Activated T-cell treated with anti-CD3 and anti-CD28 coated beads, Interleukin-2, amount 50 U/mL, for 4 hours (primary cell): ENCODE measurements at regions not wholly inside any gene's neighbourhood (a gene's known extent, or its start where the extent isn't known, plus 50 kb on each side); places are given as distances from the start of the nearest gene placed in this dataset.
A peak's percentile ranks its signal among the peaks of the same experiment; 100 is the strongest.

ENCODE experiments used
- ATAC-seq, 2 donors: fragments of 200-7000 bp; cut with Tn5 transposase; one replicate each; pipeline ENCODE4 v1.10.0; 2021
- DNase-seq: peaks from one replicate; pipeline ENCODE4 v3.0.0-alpha.2; 2020
- H3K27me3 Mint-ChIP-seq: one replicate; pipeline ENCODE4 v1.8.0; 2021; ENCODE audit warnings: low read depth, mixed read lengths
- H3K36me3 Mint-ChIP-seq: one replicate; pipeline ENCODE4 v1.8.0; 2022; ENCODE audit warnings: mixed read lengths; ENCODE audit not compliant: insufficient read depth
- H3K4me1 Mint-ChIP-seq: one replicate; pipeline ENCODE4 v1.8.0; 2021; ENCODE audit warnings: low read depth, mixed read lengths
- H3K4me3 Mint-ChIP-seq: one replicate; pipeline ENCODE4 v1.8.0; 2021; ENCODE audit warnings: mild to moderate bottlenecking, moderate library complexity, mixed read lengths
- H3K9me3 Mint-ChIP-seq: one replicate; pipeline ENCODE4 v1.8.0; 2021; ENCODE audit warnings: mixed read lengths

- H3K4me1 Mint-ChIP-seq = peaks cover 51% of the 10 kb centered on the region
Observed at GRCh38 chr6:90384720-90385119, 88.1 kb upstream of the BACH2 start.

DNA sequence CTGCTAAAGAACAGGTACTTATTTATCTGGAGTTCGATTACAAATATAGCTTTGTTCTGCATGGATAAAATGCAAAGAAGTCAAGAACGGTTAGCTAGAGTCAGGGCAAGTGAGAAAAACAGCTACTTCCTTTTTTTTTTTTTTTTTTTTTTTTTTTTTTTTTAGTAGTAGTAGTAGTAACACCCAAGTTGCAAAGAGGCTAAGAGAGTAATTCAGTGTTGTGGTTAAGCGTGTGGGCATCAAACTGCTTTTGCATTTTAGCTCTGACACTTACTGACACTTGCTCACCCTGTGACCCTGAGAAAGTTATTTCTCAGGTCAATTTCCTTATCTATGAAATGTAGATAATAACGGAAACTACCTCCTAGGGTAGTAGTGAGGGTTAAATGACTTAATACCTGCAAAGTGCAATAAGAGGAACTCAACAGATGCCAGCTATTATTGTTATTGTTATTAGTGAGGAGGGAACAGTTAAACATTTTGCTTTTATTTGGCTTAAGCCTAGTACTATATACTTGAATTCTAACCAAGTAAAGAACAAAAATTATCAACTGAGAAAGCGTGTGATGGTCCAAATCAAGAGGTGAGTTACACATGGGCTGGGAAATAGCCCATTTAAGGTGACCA is 86.7 kb upstream of the BACH2 start:
- no peak overlapping the region for H3K4me3 Mint-ChIP-seq
- no peak for DNase-seq
- H3K4me1 Mint-ChIP-seq = peaks cover 42% of the 10 kb centered on the region
- no peaks in the 10 kb centered on the region for H3K36me3 Mint-ChIP-seq
- no peaks in the 10 kb centered on the region for H3K9me3 Mint-ChIP-seq
- H3K27me3 Mint-ChIP-seq = peaks cover 2% of the 10 kb centered on the region
- peak; percentile 92 to 95 for ATAC-seq

More at GRCh38 chr6:90384720-90385119, 88.1 kb upstream of the BACH2 start:
- Mint-ChIP-seq H3K36me3 (no peaks in the 10 kb centered on the region), H3K27me3 (peaks cover 2% of the 10 kb centered on the region), H3K4me3 (no peak overlapping the region), H3K9me3 (no peaks in the 10 kb centered on the region)
- ATAC-seq (no peak), DNase-seq (no peak)

DNA sequence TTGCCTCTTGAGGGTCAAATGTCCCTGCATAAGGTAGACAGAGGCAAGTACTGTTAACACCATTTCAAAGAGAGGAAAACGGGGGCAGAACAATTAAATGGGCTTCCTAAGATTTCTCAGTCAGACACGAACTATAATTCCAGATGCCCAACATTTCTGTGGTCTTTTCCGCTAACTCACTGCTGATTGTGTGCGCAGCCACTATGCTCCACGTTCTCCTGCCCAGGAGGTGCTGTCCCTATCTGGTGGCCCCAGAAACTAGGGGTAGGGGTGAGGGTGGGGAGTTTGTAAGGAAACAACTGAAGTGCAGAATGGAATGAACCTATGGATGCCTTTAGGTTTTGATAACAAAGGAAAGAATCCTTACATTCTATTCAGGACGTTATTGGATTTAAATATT is 86.1 kb upstream of the BACH2 start:
- Mint-ChIP-seq H3K9me3 (no peaks in the 10 kb centered on the region), H3K4me1 (peaks cover 39% of the 10 kb centered on the region), H3K4me3 (no peak overlapping the region), H3K27me3 (peaks cover 2% of the 10 kb centered on the region), H3K36me3 (no peaks in the 10 kb centered on the region)
- no peak for ATAC-seq
- DNase-seq = no peak

- no peaks in the 10 kb centered on the region for H3K36me3 Mint-ChIP-seq
- no peak overlapping the region for H3K4me3 Mint-ChIP-seq
- DNase-seq (no peak), ATAC-seq (no peak)
- H3K27me3 Mint-ChIP-seq = no peaks in the 10 kb centered on the region
- H3K9me3 Mint-ChIP-seq = no peaks in the 10 kb centered on the region
- peaks cover 4% of the 10 kb centered on the region for H3K4me1 Mint-ChIP-seq
Observed at GRCh38 chr6:90375681-90376439, 79.2 kb upstream of the BACH2 start.

DNA sequence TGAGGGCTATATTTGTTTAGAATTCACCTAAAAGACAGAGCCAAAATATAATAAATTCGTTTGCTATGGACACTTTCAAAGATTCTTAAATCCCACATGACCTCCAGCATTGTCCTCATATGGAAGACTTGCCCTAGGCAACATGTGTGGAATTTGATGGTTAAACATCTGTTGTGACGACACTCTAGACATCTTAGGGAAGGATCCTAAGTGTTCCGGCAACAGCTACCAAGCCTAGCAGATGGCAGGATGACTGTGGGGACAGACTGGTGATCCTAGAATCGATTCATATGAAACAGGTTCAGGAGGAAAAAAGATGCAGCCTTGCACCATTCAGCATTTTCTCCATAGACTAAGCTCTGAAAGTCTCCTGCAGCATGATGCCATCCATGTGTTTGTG is 77.6 kb upstream of the BACH2 start:
- ATAC-seq (no peak), DNase-seq (no peak)
- H3K4me1 Mint-ChIP-seq = peaks cover 18% of the 10 kb centered on the region
- H3K36me3 Mint-ChIP-seq = no peaks in the 10 kb centered on the region
- no peaks in the 10 kb centered on the region for H3K27me3 Mint-ChIP-seq
- no peaks in the 10 kb centered on the region for H3K9me3 Mint-ChIP-seq
- no peak overlapping the region for H3K4me3 Mint-ChIP-seq

DNA sequence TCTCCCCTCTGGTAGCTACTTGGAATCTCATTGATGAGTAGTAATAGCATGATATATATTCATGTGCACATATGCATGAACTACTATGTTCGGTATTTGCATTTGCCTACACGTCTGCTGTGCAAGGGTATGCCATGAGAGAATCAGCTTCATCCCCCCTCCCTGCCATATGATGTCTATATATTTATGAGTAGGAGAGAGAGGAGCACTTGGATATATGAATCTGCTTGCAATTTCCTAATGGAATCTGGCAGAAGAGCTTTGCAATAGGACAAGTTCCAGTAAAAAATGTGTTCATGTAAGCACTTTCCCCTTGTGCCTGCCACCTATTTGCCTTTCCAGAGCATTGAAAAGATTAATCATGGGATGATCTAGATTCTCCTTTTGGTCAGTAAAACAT is 76.2 kb upstream of the BACH2 start:
- peaks cover 24% of the 10 kb centered on the region for H3K4me1 Mint-ChIP-seq
- ATAC-seq (no peak), DNase-seq (no peak)
- H3K9me3 Mint-ChIP-seq = peaks cover 2% of the 10 kb centered on the region
- H3K27me3 Mint-ChIP-seq = no peaks in the 10 kb centered on the region
- no peaks in the 10 kb centered on the region for H3K36me3 Mint-ChIP-seq
- no peak overlapping the region for H3K4me3 Mint-ChIP-seq

DNA sequence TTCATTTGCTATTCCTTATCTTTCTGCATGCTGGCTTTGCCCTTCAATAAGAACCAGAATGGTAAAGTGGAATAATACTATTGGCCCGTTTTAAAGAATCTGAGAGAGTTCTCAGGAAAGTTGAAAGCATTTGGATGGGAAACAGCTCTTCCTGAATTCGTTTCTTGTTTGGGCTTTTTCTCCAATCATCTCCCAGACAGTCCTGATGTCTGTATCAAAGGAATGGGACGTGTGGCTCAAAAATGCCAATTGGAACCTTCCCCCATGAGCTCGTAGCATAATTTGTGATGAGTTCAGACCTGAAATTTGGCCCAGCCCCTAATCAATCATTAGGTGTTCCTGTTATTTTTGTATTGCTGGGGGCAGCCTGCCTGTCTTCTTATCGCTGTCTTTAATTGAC is 75.8 kb upstream of the BACH2 start:
- no peak overlapping the region for H3K4me3 Mint-ChIP-seq
- peaks cover 4% of the 10 kb centered on the region for H3K9me3 Mint-ChIP-seq
- H3K36me3 Mint-ChIP-seq = no peaks in the 10 kb centered on the region
- DNase-seq (no peak), ATAC-seq (no peak)
- no peaks in the 10 kb centered on the region for H3K27me3 Mint-ChIP-seq
- peaks cover 24% of the 10 kb centered on the region for H3K4me1 Mint-ChIP-seq

GRCh38 chr6:90370493-90370959 is 73.9 kb upstream of the BACH2 start:
- peaks cover 4% of the 10 kb centered on the region for H3K9me3 Mint-ChIP-seq
- no peak overlapping the region for H3K4me3 Mint-ChIP-seq
- H3K36me3 Mint-ChIP-seq = no peaks in the 10 kb centered on the region
- ATAC-seq = peak; percentile 77 to 82
- no peak for DNase-seq
- no peaks in the 10 kb centered on the region for H3K27me3 Mint-ChIP-seq
- H3K4me1 Mint-ChIP-seq = peaks cover 24% of the 10 kb centered on the region

GRCh38 chr6:90369651-90370050 is 73.0 kb upstream of the BACH2 start:
- no peaks in the 10 kb centered on the region for H3K27me3 Mint-ChIP-seq
- ATAC-seq (no peak), DNase-seq (no peak)
- no peak overlapping the region for H3K4me3 Mint-ChIP-seq
- peaks cover 4% of the 10 kb centered on the region for H3K9me3 Mint-ChIP-seq
- peaks cover 21% of the 10 kb centered on the region for H3K4me1 Mint-ChIP-seq
- no peaks in the 10 kb centered on the region for H3K36me3 Mint-ChIP-seq

DNA sequence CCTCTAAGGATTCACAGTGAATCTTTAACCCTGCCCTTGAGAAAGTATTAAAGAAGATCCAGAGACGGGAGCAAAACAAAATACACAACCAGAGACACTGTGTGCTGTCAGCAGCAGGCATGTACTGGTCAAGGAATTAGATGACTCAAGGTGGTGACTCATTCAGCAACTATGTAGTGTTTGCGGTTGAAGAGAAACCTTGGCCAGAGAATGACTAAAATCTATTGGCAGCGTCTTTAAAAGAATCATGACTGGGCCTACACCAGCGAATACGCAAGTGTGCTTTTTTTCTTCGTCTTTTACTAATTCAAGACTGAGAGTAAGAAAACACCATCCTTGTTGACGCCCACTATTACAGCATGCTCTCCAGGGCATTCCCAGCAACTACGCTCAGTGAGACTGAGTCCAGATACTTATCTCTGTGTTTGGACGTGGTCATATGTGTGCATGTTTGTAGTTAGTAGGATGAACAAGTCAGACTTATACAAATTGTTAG is 72.4 kb upstream of the BACH2 start:
- Mint-ChIP-seq H3K27me3 (no peaks in the 10 kb centered on the region), H3K4me3 (no peak overlapping the region), H3K4me1 (peaks cover 21% of the 10 kb centered on the region), H3K36me3 (no peaks in the 10 kb centered on the region), H3K9me3 (peaks cover 4% of the 10 kb centered on the region)
- ATAC-seq (peak; percentile 71), DNase-seq (no peak)

DNA sequence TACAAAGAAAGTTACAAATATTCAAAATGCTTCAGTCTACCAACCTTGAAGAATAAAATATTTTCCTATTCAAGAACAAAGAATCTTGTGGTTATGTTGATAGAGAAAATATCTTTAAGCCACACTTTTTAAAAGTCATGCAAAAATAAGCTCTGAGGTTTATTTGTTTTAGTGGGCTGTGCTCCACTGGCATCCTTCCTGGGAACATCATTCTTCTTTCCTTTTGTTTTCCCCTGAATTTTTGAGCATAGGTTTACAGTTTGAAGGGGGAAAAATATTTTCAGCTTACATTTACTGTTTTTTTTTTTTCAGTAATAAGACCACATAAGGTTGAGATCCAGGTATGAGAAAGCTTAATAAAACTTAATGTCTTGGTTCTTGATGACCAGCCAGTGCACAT is 72.0 kb upstream of the BACH2 start:
- ATAC-seq = no peak
- H3K36me3 Mint-ChIP-seq = no peaks in the 10 kb centered on the region
- H3K27me3 Mint-ChIP-seq = no peaks in the 10 kb centered on the region
- H3K9me3 Mint-ChIP-seq = peaks cover 4% of the 10 kb centered on the region
- H3K4me3 Mint-ChIP-seq = no peak overlapping the region
- DNase-seq = no peak
- peaks cover 21% of the 10 kb centered on the region for H3K4me1 Mint-ChIP-seq

DNA sequence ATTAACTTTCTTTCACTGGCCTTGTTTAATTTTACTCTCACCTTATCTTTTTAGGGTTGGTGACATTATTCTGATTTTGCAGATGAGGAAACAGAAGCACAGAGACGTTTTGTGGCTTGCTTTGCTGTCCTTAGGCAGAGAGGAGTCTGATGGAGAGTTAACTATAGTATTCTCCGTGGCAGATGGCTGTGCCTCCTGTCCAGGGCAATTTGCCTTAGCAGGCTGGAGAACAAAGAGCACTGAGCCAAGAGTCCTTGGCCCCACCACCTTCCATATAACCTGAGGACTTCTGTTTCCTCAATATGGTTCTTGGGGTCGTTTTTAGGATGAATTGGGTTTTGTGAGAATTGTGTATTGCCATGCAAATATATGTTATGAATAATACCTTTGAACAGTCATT is 71.4 kb upstream of the BACH2 start:
- Mint-ChIP-seq H3K9me3 (peaks cover 4% of the 10 kb centered on the region), H3K27me3 (no peaks in the 10 kb centered on the region), H3K4me1 (peaks cover 21% of the 10 kb centered on the region), H3K4me3 (no peak overlapping the region), H3K36me3 (no peaks in the 10 kb centered on the region)
- ATAC-seq = no peak
- DNase-seq = no peak

DNA sequence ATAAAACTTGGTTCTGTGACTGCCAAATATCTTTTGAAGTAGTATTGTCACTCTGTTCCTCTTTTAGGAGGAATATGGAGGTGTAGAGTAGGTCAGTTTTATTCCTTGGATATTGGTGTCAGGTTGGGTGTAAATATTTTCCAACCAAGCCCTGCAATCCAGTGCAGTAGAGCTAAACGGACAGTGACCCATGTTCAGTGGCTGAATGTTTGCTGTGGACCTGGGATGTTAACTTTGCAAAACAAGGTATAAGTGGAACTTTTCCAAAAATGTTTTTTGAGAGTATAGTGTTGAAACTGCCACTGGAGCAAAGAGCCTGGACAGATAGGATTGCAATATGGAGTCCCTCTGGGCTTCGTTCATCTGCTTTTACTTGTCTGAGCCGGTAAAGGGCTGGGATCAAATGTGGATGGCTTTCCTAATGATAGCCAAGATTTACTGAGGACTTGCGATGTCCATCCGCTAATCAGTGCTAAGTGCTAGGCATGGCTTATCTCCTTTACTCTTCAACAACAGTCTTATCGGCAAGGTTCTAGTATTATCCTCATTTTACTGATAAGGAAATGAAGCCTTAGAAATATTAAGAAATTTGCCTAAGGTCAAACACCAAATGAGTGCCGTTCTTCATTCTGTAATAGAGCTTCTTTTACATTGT is 69.0 kb upstream of the BACH2 start:
- H3K27me3 Mint-ChIP-seq = peaks cover 2% of the 10 kb centered on the region
- DNase-seq = no peak

DNA sequence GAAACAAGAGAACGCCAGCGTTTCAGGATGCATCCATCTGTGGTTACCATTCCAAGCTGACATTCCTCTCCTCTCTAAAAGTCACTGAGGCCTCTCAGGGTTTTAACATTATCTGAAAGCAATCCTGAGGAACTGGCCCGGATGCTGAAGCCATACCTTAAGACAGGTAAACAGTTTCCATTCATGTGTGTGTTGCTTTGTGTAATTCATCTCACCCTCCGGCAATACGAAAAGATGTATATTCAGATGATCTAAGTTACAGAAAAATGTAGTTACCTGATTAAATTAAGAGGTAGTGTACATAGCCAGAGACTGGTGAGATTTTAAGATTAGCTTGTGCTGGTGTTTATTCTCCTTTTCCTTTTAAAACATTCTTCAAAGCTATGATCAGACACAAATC is 68.4 kb upstream of the BACH2 start:
- Mint-ChIP-seq H3K4me3 (no peak overlapping the region), H3K27me3 (peaks cover 2% of the 10 kb centered on the region), H3K4me1 (peaks cover 13% of the 10 kb centered on the region), H3K36me3 (no peaks in the 10 kb centered on the region), H3K9me3 (peaks cover 4% of the 10 kb centered on the region)
- no peak for DNase-seq
- no peak for ATAC-seq

More for the DNA sequence above, 69.0 kb upstream of the BACH2 start:
- H3K36me3 Mint-ChIP-seq = no peaks in the 10 kb centered on the region
- H3K4me3 Mint-ChIP-seq = no peak overlapping the region
- H3K4me1 Mint-ChIP-seq = peaks cover 18% of the 10 kb centered on the region
- ATAC-seq = no peak
- H3K9me3 Mint-ChIP-seq = peaks cover 4% of the 10 kb centered on the region
